ENCODE measurements at regions not wholly inside any gene's neighbourhood (a gene's known extent, or its start where the extent isn't known, plus 50 kb on each side); places are given as distances from the start of the nearest gene placed in this dataset.

- peaks cover 87% of the 10 kb centered on the region for H3K4me1 Mint-ChIP-seq
- no peaks in the 10 kb centered on the region for H3K9me3 Mint-ChIP-seq (ENCODE audit: insufficient read depth)
- CTCF ChIA-PET = interaction anchor here (1.0 to 4.5 kb wide), 9 partner anchors 40 to 531 kb away, joined by 3 to 24 read pairs (median 4); no protein-coding TSS in a partner anchor
- Histone ChIP-seq H3K27me3 (replicated peaks in 1 of 4; ENCODE audit: control extremely low read depth in 1 of 4, control insufficient read depth in 3 of 4, insufficient read depth in 4 of 4, low read length in 3 of 4) (no peaks in the 10 kb centered on the region), H3K27ac (ENCODE audit: low read length in 2 of 2) (peak overlapping the region; percentile 77 to 89), H2AFZ (ENCODE audit: insufficient read depth, low read depth, low read length, poor library complexity, severe bottlenecking) (peak overlapping the region; percentile 45), H3K9ac (ENCODE audit: low read length) (peak overlapping the region; percentile 33), H3K9me3 (ENCODE audit: control extremely low read depth in 1 of 3, control insufficient read depth in 2 of 3, insufficient read depth in 1 of 3, low read length in 2 of 3) (no peaks in the 10 kb centered on the region), H3K4me3 (ENCODE audit: control extremely low read depth in 1 of 5, extremely low read depth in 1 of 5, insufficient read depth in 1 of 5, low read depth in 2 of 5, low read length in 4 of 5) (no peak overlapping the region), H3K79me2 (ENCODE audit: control insufficient read depth, insufficient read depth, low read length) (no peaks in the 10 kb centered on the region), H3K4me2 (replicated peaks; ENCODE audit: low read depth, low read length, poor library complexity, severe bottlenecking) (peak overlapping the region; percentile 54), H4K20me1 (ENCODE audit: control insufficient read depth, insufficient read depth, low read length, poor library complexity, severe bottlenecking) (no peaks in the 10 kb centered on the region), H3K36me3 (replicated peaks in 1 of 2; ENCODE audit: control extremely low read depth in 1 of 2, control insufficient read depth in 1 of 2, extremely low read depth in 1 of 2, insufficient read depth in 2 of 2, low read length in 1 of 2) (no peaks in the 10 kb centered on the region), H3K4me1 (ENCODE audit: control insufficient read depth in 2 of 2, insufficient read depth in 2 of 2, low read length in 2 of 2) (peaks cover 74 to 87% of the 10 kb centered on the region in 2 donors)
- H3K27me3 Mint-ChIP-seq = no peaks in the 10 kb centered on the region
- intact Hi-C loops (cut with micrococcal nuclease) = loop anchor here (1.0 to 5.0 kb wide), 2 partner anchors 159 to 263 kb away; no protein-coding TSS in a partner anchor
- TF ChIP-seq, protein P1, sequence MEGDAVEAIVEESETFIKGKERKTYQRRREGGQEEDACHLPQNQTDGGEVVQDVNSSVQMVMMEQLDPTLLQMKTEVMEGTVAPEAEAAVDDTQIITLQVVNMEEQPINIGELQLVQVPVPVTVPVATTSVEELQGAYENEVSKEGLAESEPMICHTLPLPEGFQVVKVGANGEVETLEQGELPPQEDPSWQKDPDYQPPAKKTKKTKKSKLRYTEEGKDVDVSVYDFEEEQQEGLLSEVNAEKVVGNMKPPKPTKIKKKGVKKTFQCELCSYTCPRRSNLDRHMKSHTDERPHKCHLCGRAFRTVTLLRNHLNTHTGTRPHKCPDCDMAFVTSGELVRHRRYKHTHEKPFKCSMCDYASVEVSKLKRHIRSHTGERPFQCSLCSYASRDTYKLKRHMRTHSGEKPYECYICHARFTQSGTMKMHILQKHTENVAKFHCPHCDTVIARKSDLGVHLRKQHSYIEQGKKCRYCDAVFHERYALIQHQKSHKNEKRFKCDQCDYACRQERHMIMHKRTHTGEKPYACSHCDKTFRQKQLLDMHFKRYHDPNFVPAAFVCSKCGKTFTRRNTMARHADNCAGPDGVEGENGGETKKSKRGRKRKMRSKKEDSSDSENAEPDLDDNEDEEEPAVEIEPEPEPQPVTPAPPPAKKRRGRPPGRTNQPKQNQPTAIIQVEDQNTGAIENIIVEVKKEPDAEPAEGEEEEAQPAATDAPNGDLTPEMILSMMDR (IDR thresholded peaks at IDR 0.05) = no peak
- TF ChIP-seq EZH2 (IDR thresholded peaks at IDR 0.05; ENCODE audit: borderline replicate concordance, insufficient read depth, low read depth, low read length, poor library complexity, severe bottlenecking) = no peak
- ATAC-seq (ENCODE audit: low read depth) (peak; percentile 74), DNase-seq (peak; percentile 82)
- H3K27ac Mint-ChIP-seq = peak overlapping the region; percentile 91
- POLR2A ChIA-PET = interaction anchor here (0.5 to 1.8 kb wide), 6 partner anchors 19 to 481 kb away, joined by 3 to 13 read pairs (median 3); no protein-coding TSS in a partner anchor
- WGBS (ENCODE audit: insufficient coverage) = 40% methylated on average over 2 of the region's 6 CpGs
- H3K4me3 Mint-ChIP-seq = peak overlapping the region; percentile 77
These were observed 55.1 kb upstream of the ZPBP start for GRCh38 chr7:50147951-50148808.

- TF ChIP-seq, protein P1 (IDR thresholded peaks at IDR 0.05) = no peak
- no peak for TF ChIP-seq EZH2 (IDR thresholded peaks at IDR 0.05; ENCODE audit: borderline replicate concordance, insufficient read depth, low read depth, low read length, poor library complexity, severe bottlenecking)
- Mint-ChIP-seq H3K4me3 (peak overlapping the region; percentile 54), H3K27ac (peak overlapping the region; percentile 83), H3K27me3 (no peaks in the 10 kb centered on the region), H3K9me3 (ENCODE audit: insufficient read depth) (no peaks in the 10 kb centered on the region), H3K4me1 (peaks cover 84% of the 10 kb centered on the region)
- Histone ChIP-seq H3K4me2 (replicated peaks; ENCODE audit: low read depth, low read length, poor library complexity, severe bottlenecking) (peak overlapping the region; percentile 54), H3K4me1 (ENCODE audit: control insufficient read depth in 2 of 2, insufficient read depth in 2 of 2, low read length in 2 of 2) (peaks cover 78 to 88% of the 10 kb centered on the region in 2 donors), H3K4me3 (ENCODE audit: control extremely low read depth in 1 of 5, extremely low read depth in 1 of 5, insufficient read depth in 1 of 5, low read depth in 2 of 5, low read length in 4 of 5) (no peak overlapping the region), H3K36me3 (replicated peaks in 1 of 2; ENCODE audit: control extremely low read depth in 1 of 2, control insufficient read depth in 1 of 2, extremely low read depth in 1 of 2, insufficient read depth in 2 of 2, low read length in 1 of 2) (no peaks in the 10 kb centered on the region), H3K79me2 (ENCODE audit: control insufficient read depth, insufficient read depth, low read length) (no peaks in the 10 kb centered on the region), H2AFZ (ENCODE audit: insufficient read depth, low read depth, low read length, poor library complexity, severe bottlenecking) (peak overlapping the region; percentile 53), H3K9me3 (ENCODE audit: control extremely low read depth in 1 of 3, control insufficient read depth in 2 of 3, insufficient read depth in 1 of 3, low read length in 2 of 3) (no peaks in the 10 kb centered on the region), H4K20me1 (ENCODE audit: control insufficient read depth, insufficient read depth, low read length, poor library complexity, severe bottlenecking) (no peaks in the 10 kb centered on the region), H3K9ac (ENCODE audit: low read length) (peak overlapping the region; percentile 46), H3K27ac (ENCODE audit: low read length in 2 of 2) (peak overlapping the region; percentile 56 to 89), H3K27me3 (replicated peaks in 1 of 4; ENCODE audit: control extremely low read depth in 1 of 4, control insufficient read depth in 3 of 4, insufficient read depth in 4 of 4, low read length in 3 of 4) (no peaks in the 10 kb centered on the region)
- ChIA-PET CTCF (interaction anchor here (0.6 to 4.5 kb wide), 7 partner anchors 11 to 533 kb away, joined by 3 to 22 read pairs (median 5); no protein-coding TSS in a partner anchor), POLR2A (no interaction called here)
- 40% methylated on average over 1 of the region's 3 CpGs for WGBS (ENCODE audit: insufficient coverage)
- DNase-seq (peak; percentile 37), ATAC-seq (ENCODE audit: low read depth) (no peak)
- intact Hi-C loops (cut with micrococcal nuclease) = loop anchor here (5.0 kb wide), 1 partner anchor 161 kb away; no protein-coding TSS in a partner anchor
These were observed 53.6 kb upstream of the ZPBP start for GRCh38 chr7:50146692-50147091.

Measured in B cell (primary cell).